Astrocyte (in vitro differentiated cells and primary cell): ENCODE measurements at regions not wholly inside any gene's neighbourhood (a gene's known extent, or its start where the extent isn't known, plus 50 kb on each side); places are given as distances from the start of the nearest gene placed in this dataset.
A peak's percentile ranks its signal among the peaks of the same experiment; 100 is the strongest.

Experiments used
- DNase-seq: peaks from one replicate; pipeline ENCODE4 v3.0.0-alpha.2; 2010; ENCODE audit warnings: low read depth
- FAIRE-seq: peaks from 2 replicates; lab custom pipeline; 2011; peaks lifted over from hg19 to GRCh38; lab: Jason Lieb, UNC
- H2AFZ ChIP-seq: 2 replicates; pipeline ENCODE4 v1.6.0; 2012; ENCODE audit warnings: low read depth, low read length, inconsistent platforms
- H3K27ac ChIP-seq: 2 replicates; pipeline ENCODE4 v1.5.1; 2011; ENCODE audit warnings: low read depth, low read length, inconsistent platforms
- H3K27me3 ChIP-seq: 2 replicates; pipeline ENCODE4 v1.6.0; 2011; ENCODE audit warnings: low read length, inconsistent platforms; ENCODE audit not compliant: insufficient read depth
- H3K36me3 ChIP-seq: 2 replicates; pipeline ENCODE4 v1.5.1; 2011; ENCODE audit warnings: low read length, inconsistent platforms; ENCODE audit not compliant: insufficient read depth
- H3K4me1 ChIP-seq: 2 replicates; pipeline ENCODE4 v1.5.1; 2011; ENCODE audit warnings: low read length, inconsistent platforms; ENCODE audit not compliant: insufficient read depth
- H3K4me2 ChIP-seq: 2 replicates; pipeline ENCODE4 v1.6.0; 2012; ENCODE audit warnings: low read length, inconsistent platforms
- H3K4me3 ChIP-seq: 2 replicates; pipeline ENCODE4 v1.5.1; 2011; ENCODE audit warnings: low read depth, mild to moderate bottlenecking, low read length, inconsistent platforms; ENCODE audit not compliant: insufficient read depth
- H3K79me2 ChIP-seq: 2 replicates; pipeline ENCODE4 v1.6.0; 2012; ENCODE audit warnings: mild to moderate bottlenecking, low read length, inconsistent platforms; ENCODE audit not compliant: insufficient read depth
- H3K9ac ChIP-seq: 2 replicates; pipeline ENCODE4 v1.6.0; 2012; ENCODE audit warnings: mild to moderate bottlenecking, low read length, inconsistent platforms
- H3K9me3 ChIP-seq: 2 replicates; pipeline ENCODE4 v1.5.1; 2012; ENCODE audit warnings: low read depth, mild to moderate bottlenecking, low read length, inconsistent platforms; ENCODE audit not compliant: insufficient read depth
- H4K20me1 ChIP-seq: 2 replicates; pipeline ENCODE4 v1.6.0; 2012; ENCODE audit warnings: low read length, inconsistent platforms; ENCODE audit not compliant: insufficient read depth
- H3K27ac Mint-ChIP-seq: one replicate; pipeline ENCODE4 v1.8.0; 2021; ENCODE audit warnings: mild to moderate bottlenecking, mixed read lengths; ENCODE audit not compliant: unreplicated experiment
- H3K27me3 Mint-ChIP-seq: one replicate; pipeline ENCODE4 v1.8.0; 2021; ENCODE audit warnings: low read depth, mixed read lengths; ENCODE audit not compliant: unreplicated experiment
- H3K36me3 Mint-ChIP-seq: one replicate; pipeline ENCODE4 v1.8.0; 2021; ENCODE audit warnings: low read depth, mixed read lengths; ENCODE audit not compliant: unreplicated experiment
- H3K4me1 Mint-ChIP-seq: one replicate; pipeline ENCODE4 v1.8.0; 2021; ENCODE audit warnings: low read depth, mixed read lengths; ENCODE audit not compliant: unreplicated experiment
- H3K4me3 Mint-ChIP-seq: one replicate; pipeline ENCODE4 v1.8.0; 2021; ENCODE audit warnings: mild to moderate bottlenecking, moderate library complexity, mixed read lengths; ENCODE audit not compliant: unreplicated experiment
- H3K9me3 Mint-ChIP-seq: one replicate; pipeline ENCODE4 v1.8.0; 2021; ENCODE audit warnings: mild to moderate bottlenecking, mixed read lengths; ENCODE audit not compliant: unreplicated experiment
- EZH2 ChIP-seq: IDR thresholded peaks from 2 replicates; pipeline ENCODE4 v1.6.1; 2012; ENCODE audit warnings: mild to moderate bottlenecking, low read length, inconsistent platforms; ENCODE audit not compliant: insufficient read depth
- TF ChIP-seq, protein P1 (sequence below): IDR thresholded peaks from 2 replicates; pipeline ENCODE4 v1.5.1; 2011; ENCODE audit warnings: low read depth, mild to moderate bottlenecking, inconsistent platforms, low read length, moderate library complexity; ENCODE audit not compliant: insufficient read depth

DNA sequence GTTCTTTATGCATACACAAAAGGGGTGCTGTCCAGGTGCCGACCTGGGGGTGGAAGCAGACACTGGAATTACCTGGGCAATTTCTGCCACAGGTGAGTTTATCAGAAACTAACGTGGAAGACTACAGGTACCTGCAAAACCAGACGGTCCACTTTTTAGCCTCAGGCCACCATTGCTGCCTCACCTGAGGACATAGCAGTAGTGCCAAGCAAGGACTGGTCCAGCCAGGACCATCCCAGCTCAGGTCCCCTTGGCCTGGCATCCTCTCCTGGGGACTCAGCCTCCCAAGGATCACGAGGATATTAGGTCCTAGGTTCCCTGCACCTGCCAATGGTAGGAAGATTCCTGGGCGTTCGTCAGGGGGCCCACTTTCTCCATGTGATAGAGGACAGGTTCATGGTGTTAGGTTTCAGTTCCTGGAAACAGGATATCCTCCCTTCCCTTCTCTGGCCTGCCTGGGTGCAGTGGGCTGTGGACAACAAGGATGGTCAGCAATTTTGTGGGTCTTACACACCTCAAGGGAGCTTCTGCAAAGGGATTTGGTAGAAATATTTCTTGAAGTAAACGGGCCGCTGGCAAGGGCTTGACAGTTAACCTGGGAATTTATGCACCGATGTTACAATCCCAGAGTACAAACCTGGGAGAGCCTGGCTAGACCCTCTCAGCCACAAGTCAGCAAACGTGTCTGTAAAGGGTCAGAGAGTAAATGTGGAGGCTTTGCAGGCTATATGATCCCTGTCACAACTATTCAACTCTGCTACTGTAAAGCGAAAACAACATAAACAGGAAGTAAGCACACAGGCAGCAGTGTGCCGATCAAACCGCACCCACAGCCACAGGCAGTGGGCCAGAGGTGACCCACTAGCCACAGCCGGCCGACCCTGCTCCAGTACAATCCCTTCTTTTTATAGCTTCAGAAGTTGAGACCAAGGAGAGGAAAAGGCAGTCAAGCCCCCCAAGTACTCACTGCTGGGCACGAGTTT is 71.4 kb upstream of the RAB4A start:
- H3K4me3 Mint-ChIP-seq = no peak overlapping the region
- no peaks in the 10 kb centered on the region for H3K4me1 Mint-ChIP-seq
- Histone ChIP-seq H3K79me2 (no peaks in the 10 kb centered on the region), H3K9me3 (no peaks in the 10 kb centered on the region), H3K9ac (no peak overlapping the region), H3K36me3 (no peaks in the 10 kb centered on the region), H3K4me3 (no peak overlapping the region), H3K4me1 (no peaks in the 10 kb centered on the region), H4K20me1 (no peaks in the 10 kb centered on the region), H2AFZ (no peak overlapping the region), H3K27me3 (peaks cover 12% of the 10 kb centered on the region), H3K27ac (no peak overlapping the region), H3K4me2 (no peak overlapping the region)
- no peaks in the 10 kb centered on the region for H3K9me3 Mint-ChIP-seq
- no peaks in the 10 kb centered on the region for H3K36me3 Mint-ChIP-seq
- no peak for TF ChIP-seq EZH2
- TF ChIP-seq, protein P1, sequence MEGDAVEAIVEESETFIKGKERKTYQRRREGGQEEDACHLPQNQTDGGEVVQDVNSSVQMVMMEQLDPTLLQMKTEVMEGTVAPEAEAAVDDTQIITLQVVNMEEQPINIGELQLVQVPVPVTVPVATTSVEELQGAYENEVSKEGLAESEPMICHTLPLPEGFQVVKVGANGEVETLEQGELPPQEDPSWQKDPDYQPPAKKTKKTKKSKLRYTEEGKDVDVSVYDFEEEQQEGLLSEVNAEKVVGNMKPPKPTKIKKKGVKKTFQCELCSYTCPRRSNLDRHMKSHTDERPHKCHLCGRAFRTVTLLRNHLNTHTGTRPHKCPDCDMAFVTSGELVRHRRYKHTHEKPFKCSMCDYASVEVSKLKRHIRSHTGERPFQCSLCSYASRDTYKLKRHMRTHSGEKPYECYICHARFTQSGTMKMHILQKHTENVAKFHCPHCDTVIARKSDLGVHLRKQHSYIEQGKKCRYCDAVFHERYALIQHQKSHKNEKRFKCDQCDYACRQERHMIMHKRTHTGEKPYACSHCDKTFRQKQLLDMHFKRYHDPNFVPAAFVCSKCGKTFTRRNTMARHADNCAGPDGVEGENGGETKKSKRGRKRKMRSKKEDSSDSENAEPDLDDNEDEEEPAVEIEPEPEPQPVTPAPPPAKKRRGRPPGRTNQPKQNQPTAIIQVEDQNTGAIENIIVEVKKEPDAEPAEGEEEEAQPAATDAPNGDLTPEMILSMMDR = no peak
- FAIRE-seq = no peak
- no peaks in the 10 kb centered on the region for H3K27me3 Mint-ChIP-seq
- no peak for DNase-seq
- H3K27ac Mint-ChIP-seq = peak overlapping the region; percentile 53

DNA sequence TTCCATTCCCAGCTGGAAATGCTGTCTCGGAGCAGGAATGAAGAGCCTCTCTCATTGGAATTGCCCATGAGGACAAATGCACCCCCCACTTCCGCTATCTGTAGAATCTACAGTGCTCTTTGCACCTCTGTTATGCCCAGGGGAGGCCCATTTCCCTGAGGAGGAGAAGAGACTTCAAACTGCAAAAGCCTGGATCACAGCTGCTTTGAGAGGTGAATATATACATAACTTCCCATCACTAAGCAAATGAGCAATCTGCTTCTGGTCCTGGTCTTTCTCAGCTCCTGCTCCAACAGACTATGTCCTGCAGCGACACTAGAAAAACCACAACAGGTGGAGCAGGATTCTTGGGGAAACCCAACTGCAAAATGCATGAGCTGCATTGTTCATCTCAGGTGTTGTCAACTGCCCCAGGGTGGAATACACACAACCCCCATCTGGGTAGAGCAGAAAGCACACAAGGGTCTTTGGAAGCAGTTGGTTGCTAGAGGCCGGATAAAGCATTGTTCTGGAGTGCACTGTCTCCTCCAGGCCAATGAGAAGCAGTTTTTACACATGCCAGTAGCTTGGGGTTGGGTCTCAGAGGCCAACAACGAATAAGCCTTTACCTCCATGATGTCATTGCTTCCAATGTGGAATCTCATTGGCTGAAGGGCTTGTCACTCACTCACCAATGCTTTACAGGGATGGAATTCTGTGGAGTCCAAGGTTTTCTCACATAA is 67.7 kb upstream of the RAB4A start:
- Mint-ChIP-seq H3K4me3 (no peak overlapping the region), H3K36me3 (no peaks in the 10 kb centered on the region), H3K4me1 (peaks cover 5% of the 10 kb centered on the region), H3K27ac (no peak overlapping the region), H3K27me3 (peaks cover 15% of the 10 kb centered on the region), H3K9me3 (peaks cover 2% of the 10 kb centered on the region)
- Histone ChIP-seq H3K27ac (no peak overlapping the region), H3K4me1 (no peaks in the 10 kb centered on the region), H3K4me2 (no peak overlapping the region), H3K79me2 (no peaks in the 10 kb centered on the region), H3K36me3 (no peaks in the 10 kb centered on the region), H3K4me3 (no peak overlapping the region), H3K9me3 (no peaks in the 10 kb centered on the region), H2AFZ (no peak overlapping the region), H3K9ac (no peak overlapping the region), H3K27me3 (peaks cover 17% of the 10 kb centered on the region), H4K20me1 (no peaks in the 10 kb centered on the region)
- no peak for FAIRE-seq
- DNase-seq = peak; percentile 57
- no peak for TF ChIP-seq EZH2
- TF ChIP-seq, protein P1 = no peak
